ENCODE measurements at regions not wholly inside any gene's neighbourhood (a gene's known extent, or its start where the extent isn't known, plus 50 kb on each side); places are given as distances from the start of the nearest gene placed in this dataset.

- TF ChIP-seq BHLHE40 (IDR thresholded peaks at IDR 0.05; ENCODE audit: borderline replicate concordance) (no peak), SP1 (IDR thresholded peaks at IDR 0.05) (no peak), FOXK2 (IDR thresholded peaks at IDR 0.05) (no peak), NFRKB (IDR thresholded peaks at IDR 0.05) (no peak), ARNT (IDR thresholded peaks at IDR 0.05) (no peak), ZNF384 (IDR thresholded peaks at IDR 0.05) (no peak), ELF4 (IDR thresholded peaks at IDR 0.05) (no peak), CTBP1 (IDR thresholded peaks at IDR 0.05; ENCODE audit: borderline replicate concordance) (no peak), FOXM1 (IDR thresholded peaks at IDR 0.05; ENCODE audit: borderline replicate concordance) (no peak), LEF1 (IDR thresholded peaks at IDR 0.05; ENCODE audit: borderline replicate concordance) (no peak), TARDBP (IDR thresholded peaks at IDR 0.05) (no peak), HDGF (IDR thresholded peaks at IDR 0.05; ENCODE audit: borderline replicate concordance) (no peak), SUZ12 (IDR thresholded peaks at IDR 0.05) (no peak)
- TF ChIP-seq, protein P1, sequence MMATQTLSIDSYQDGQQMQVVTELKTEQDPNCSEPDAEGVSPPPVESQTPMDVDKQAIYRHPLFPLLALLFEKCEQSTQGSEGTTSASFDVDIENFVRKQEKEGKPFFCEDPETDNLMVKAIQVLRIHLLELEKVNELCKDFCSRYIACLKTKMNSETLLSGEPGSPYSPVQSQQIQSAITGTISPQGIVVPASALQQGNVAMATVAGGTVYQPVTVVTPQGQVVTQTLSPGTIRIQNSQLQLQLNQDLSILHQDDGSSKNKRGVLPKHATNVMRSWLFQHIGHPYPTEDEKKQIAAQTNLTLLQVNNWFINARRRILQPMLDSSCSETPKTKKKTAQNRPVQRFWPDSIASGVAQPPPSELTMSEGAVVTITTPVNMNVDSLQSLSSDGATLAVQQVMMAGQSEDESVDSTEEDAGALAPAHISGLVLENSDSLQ (IDR thresholded peaks at IDR 0.05) = no peak
These were observed 102.1 kb downstream of the CPZ start for GRCh38 chr4:8694651-8695151.
